SIG-M5 treated with dmso at 0.1 percent for 504 hours (cell line): ENCODE measurements at regions not wholly inside any gene's neighbourhood (a gene's known extent, or its start where the extent isn't known, plus 50 kb on each side); places are given as distances from the start of the nearest gene placed in this dataset.
"Not testable (repeated sequence)": the region's sequence is repeated elsewhere in the genome, so short reads cannot be mapped to it uniquely, and the experiment has no call there.

Experiments used
- DNase-seq: peaks from one replicate; lab custom pipeline; 2025; ENCODE audit not compliant: unreplicated experiment; lab: John Stamatoyannopoulos, UW

GRCh38 chr6:156602066-156602385, 175.2 kb upstream of the ARID1B start:
- DNase-seq = no peak

- no peak for DNase-seq
Observed at GRCh38 chr6:156601152-156602065, 175.8 kb upstream of the ARID1B start.

DNA sequence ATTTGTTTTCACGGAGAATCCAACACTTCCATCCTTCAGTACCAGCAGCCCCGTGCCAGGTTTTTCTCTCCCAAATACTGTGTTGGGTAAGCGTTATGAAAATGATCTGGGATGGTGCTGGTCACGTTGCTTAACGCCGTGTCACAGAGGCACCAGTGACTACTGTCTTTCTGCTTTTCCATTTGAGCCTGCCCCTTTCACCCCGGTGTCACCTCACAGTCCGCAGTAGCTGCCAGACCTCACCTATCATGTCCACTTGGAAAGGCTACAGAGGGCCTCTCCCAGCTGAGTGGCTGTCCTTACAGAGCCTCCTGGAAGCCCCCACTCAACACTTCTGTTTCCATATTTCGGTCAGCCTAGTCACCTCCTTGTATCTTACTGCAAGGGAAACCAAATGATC, 176.5 kb upstream of the ARID1B start:
- no peak for DNase-seq

- no peak for DNase-seq
Observed at GRCh38 chr6:156599978-156600590, 177.1 kb upstream of the ARID1B start.

DNA sequence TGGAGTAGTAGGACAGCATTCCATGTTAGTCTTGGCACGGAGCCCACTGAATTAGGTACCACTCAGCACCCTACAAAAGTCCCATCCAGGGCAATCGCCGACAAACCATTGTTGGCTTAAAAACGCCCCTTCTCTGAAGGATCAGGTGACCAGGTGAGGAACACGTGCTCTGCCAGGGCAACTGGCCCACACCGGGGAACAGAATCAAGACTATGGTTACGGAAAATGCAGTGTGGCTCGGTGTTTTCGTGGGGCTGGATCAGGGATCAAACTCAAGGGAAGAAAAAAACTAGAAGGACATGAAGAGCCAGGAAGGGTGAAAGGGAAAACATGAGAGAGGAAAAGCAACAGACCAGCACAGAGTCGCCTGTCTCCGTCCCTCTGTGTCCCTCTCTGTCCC, 177.8 kb upstream of the ARID1B start:
- no peak for DNase-seq

DNA sequence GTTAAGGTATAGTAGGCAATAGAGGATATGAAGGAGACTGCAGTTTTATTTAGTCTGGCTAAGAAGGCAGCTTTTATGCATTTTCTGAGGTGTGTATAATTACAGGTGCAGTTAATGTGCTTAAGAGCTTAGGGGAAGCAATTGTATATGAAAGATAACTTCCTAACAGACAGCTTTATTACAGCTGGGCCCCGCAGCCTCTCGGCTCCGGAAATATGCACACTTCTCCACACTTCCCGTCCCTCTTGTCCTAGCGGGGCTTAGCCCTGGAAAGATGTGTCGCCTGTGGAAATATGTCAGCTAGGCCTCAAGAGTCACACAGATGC, 178.4 kb upstream of the ARID1B start:
- no peak for DNase-seq

- no peak for DNase-seq
Observed at GRCh38 chr6:156598071-156598854, 178.9 kb upstream of the ARID1B start.

GRCh38 chr6:156597095-156597494, 180.1 kb upstream of the ARID1B start:
- no peak for DNase-seq

DNA sequence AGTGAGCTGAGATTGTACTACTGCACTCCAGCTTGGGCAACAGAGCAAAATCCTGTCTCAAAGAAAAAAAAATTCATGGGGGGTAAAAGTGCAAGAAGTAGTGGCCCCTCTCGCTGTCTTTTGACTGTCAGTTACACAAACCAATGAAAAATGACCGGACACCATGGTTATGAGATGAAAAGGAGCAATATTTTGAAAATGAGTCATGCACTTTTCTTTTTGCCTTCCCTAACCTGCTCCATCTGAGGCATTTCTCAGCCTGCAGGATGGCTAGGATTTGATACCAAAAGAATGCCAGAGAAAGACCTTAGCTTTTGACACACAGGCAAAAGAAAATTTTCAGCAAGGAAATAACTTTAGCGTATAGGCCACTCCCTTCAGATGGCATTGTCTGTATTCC, 181.7 kb upstream of the ARID1B start:
- DNase-seq = no peak

- DNase-seq = no peak
Observed at GRCh38 chr6:156593893-156594292, 183.3 kb upstream of the ARID1B start.

- no peak for DNase-seq
Observed at GRCh38 chr6:156593127-156593526, 184.1 kb upstream of the ARID1B start.

- no peak for DNase-seq
Observed at GRCh38 chr6:156590482-156590881, 186.7 kb upstream of the ARID1B start.

DNA sequence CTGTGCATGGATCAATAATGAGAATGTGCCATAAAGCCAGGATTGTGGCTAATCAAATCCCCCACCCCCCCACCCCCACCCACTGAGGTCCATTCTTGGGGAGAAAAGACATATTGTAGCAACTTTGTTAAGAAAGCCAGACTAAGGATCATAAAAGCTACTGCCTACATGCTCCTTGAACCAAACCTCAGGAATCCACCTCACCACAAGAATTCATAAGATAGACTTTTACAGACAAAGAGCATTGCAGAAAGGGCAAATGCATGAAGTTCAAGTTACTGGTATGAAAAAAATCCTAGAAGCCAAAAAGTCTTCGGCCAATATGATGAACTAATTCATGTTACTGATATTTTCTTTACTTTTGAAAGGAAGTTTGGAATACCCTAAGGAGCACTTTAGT, 187.9 kb upstream of the ARID1B start:
- DNase-seq = no peak

GRCh38 chr6:156587751-156588301, 189.4 kb upstream of the ARID1B start:
- DNase-seq = no peak

- DNase-seq = no peak
Observed at GRCh38 chr6:156587071-156587470, 190.1 kb upstream of the ARID1B start.

DNA sequence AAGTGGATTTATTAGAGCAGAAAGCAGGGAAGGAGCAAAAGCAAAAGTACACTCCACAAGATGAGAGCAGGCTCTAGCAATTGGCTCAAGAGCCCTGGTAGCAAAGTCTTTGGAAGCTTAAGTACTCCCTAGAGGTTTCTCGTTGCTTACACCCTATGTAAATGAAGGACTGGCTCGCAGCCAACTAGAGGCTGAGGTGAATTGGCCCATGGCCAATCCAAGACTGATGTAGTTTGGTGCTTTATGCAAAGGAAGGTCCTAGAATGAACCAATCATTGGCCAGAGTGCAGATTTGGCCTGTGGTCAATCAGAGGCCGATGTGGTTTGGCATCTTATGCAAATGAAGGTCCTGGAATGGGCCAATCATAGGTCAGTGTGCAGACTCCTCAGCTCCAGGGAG, 191.3 kb upstream of the ARID1B start:
- DNase-seq = no peak

DNA sequence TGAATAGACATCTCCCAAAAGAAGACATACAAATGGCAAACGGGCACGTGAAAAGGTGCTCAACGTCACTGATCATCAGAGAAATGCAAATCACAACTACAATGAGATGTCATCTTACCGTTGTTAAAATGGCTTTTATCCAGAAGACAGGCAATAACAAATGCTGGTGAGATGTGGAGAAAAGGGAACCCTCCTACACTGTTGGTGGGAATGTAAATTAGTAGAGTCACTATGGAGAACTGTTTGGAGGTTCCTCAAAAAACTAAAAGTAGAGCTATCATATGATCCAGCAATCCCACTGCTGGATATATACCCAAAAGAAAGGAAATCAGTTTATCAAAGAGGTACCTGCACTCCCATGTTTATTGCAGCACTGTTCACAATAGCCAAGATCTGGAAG, 193.1 kb upstream of the ARID1B start:
- not testable (repeated sequence) for DNase-seq

- DNase-seq = no peak
Observed at GRCh38 chr6:156583083-156583482, 194.1 kb upstream of the ARID1B start.

DNA sequence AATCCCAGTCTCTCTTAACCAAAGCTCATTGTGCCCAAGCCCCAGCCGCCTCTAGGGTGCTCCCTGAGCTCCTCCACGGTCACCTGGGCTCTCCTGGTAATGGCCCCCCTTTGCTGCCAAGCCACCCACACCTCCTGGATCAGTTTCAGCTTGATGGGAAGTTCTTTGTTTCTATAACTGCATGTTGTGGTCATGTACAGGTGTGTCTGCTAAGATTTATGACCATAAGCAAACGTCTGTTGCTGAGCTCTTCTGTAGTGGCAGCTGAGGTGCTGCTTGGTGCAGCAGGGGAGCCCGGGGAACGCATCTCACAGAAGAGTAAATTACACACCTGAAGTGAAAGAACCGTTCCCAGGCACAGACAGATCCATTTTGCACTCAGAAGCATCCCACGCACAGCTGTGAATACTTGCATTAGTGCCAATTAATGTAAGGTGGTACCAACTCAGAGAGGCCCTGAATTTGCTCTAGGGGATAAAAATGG, 194.6 kb upstream of the ARID1B start:
- no peak for DNase-seq

- no peak for DNase-seq
Observed at GRCh38 chr6:156579564-156579963, 197.6 kb upstream of the ARID1B start.

- DNase-seq = no peak
Observed at GRCh38 chr6:156577749-156578148, 199.4 kb upstream of the ARID1B start.

DNA sequence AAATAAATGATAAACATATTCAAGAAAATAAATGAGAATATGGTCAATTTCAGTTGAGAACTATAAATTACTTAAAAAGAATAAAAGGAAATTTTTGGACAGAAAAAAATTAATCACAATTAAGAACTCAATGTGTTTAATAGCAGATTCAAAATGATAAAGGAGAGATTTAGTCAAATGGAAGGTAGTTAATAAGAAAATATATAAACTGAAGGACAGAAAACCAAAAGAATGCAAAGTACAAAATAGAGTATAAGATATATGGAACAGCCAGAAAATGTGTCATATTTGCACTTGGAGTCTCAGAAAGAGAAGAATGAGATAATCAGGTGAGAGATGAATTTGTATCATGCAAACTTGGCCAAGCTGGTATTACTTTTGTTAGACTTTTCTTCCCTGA, 201.8 kb upstream of the ARID1B start:
- DNase-seq = no peak
